Hepatocyte (in vitro differentiated cells): ENCODE measurements at regions not wholly inside any gene's neighbourhood (a gene's known extent, or its start where the extent isn't known, plus 50 kb on each side); places are given as distances from the start of the nearest gene placed in this dataset.

Source experiments
- DNase-seq: peaks from one replicate; pipeline ENCODE4 v3.0.0-alpha.2; 2016; ENCODE audit warnings: low spot score
- H2AFZ ChIP-seq: fragments of 200-600 bp; sonication (generic); 2 replicates; pipeline ENCODE4 v1.6.0; 2016; ENCODE audit warnings: antibody characterized with exemption, mild to moderate bottlenecking
- H3K27ac ChIP-seq: fragments of 200-600 bp; sonication (generic); 2 replicates; pipeline ENCODE4 v1.5.1; 2016; ENCODE audit warnings: mild to moderate bottlenecking
- H3K27me3 ChIP-seq: fragments of 200-600 bp; sonication (generic); 2 replicates; pipeline ENCODE4 v1.6.1; 2016
- H3K36me3 ChIP-seq: fragments of 200-600 bp; sonication (generic); replicated peaks from 2 replicates; pipeline ENCODE4 v1.5.1; 2016; ENCODE audit warnings: low read depth; ENCODE audit not compliant: insufficient read depth
- H3K4me1 ChIP-seq: fragments of 200-600 bp; sonication (generic); 2 replicates; pipeline ENCODE4 v1.5.1; 2016; ENCODE audit warnings: mild to moderate bottlenecking, moderate library complexity; ENCODE audit not compliant: insufficient read depth
- H3K4me2 ChIP-seq: fragments of 200-600 bp; sonication (generic); 2 replicates; pipeline ENCODE4 v1.6.0; 2016
- H3K4me3 ChIP-seq: fragments of 200-600 bp; sonication (generic); 2 replicates; pipeline ENCODE4 v1.5.1; 2016; ENCODE audit warnings: mild to moderate bottlenecking
- H3K79me2 ChIP-seq: fragments of 200-600 bp; sonication (generic); 2 replicates; pipeline ENCODE4 v1.6.0; 2017; ENCODE audit warnings: mild to moderate bottlenecking
- H3K9me2 ChIP-seq: fragments of 200-600 bp; sonication (generic); replicated peaks from 2 replicates; pipeline ENCODE4 v1.6.0; 2017; ENCODE audit warnings: mild to moderate bottlenecking; ENCODE audit not compliant: insufficient read depth
- H3K9me3 ChIP-seq: fragments of 200-600 bp; sonication (generic); 2 replicates; pipeline ENCODE4 v1.5.1; 2016; ENCODE audit warnings: low read depth, mild to moderate bottlenecking
- H4K20me1 ChIP-seq: fragments of 200-600 bp; sonication (generic); 2 replicates; pipeline ENCODE4 v1.6.0; 2016; ENCODE audit warnings: mild to moderate bottlenecking; ENCODE audit not compliant: insufficient read depth, poor library complexity, severe bottlenecking
- CTCF ChIP-seq: fragments of 200-600 bp; sonication (generic); IDR thresholded peaks from 2 replicates; pipeline ENCODE4 v1.5.1; 2016; ENCODE audit warnings: antibody characterized with exemption, mild to moderate bottlenecking; ENCODE audit not compliant: poor library complexity
- EZH2 ChIP-seq: fragments of 200-600 bp; sonication (generic); IDR thresholded peaks from 2 replicates; pipeline ENCODE4 v1.6.1; 2016; ENCODE audit warnings: antibody characterized with exemption, mild to moderate bottlenecking, borderline replicate concordance
- EZH2phosphoT487 ChIP-seq: fragments of 200-600 bp; sonication (generic); IDR thresholded peaks from one replicate; pipeline ENCODE4 v1.6.1; 2018; ENCODE audit warnings: antibody characterized with exemption, mild to moderate bottlenecking, low read depth, moderate library complexity; ENCODE audit not compliant: unreplicated experiment, severe bottlenecking
- WGBS: methylation state at CpG from one replicate; pipeline ENCODE4 v1.1.6; 2016; ENCODE audit warnings: low lambda C conversion rate; ENCODE audit errors: missing lambda C conversion rate; 5-methylcytosine and 5-hydroxymethylcytosine counted together

- Histone ChIP-seq H3K9me2 (no peaks in the 10 kb centered on the region), H3K27me3 (no peaks in the 10 kb centered on the region), H3K9me3 (no peaks in the 10 kb centered on the region), H3K79me2 (no peaks in the 10 kb centered on the region), H3K4me2 (no peak overlapping the region), H3K36me3 (no peaks in the 10 kb centered on the region), H2AFZ (no peak overlapping the region), H3K4me1 (no peaks in the 10 kb centered on the region), H3K27ac (no peak overlapping the region), H4K20me1 (no peaks in the 10 kb centered on the region), H3K4me3 (no peak overlapping the region)
- DNase-seq = no peak
- 63% methylated on average over 7 of the region's 7 CpGs for WGBS
- no peak for TF ChIP-seq EZH2phosphoT487
Measured at GRCh38 chr3:21879184-21879886, 128.3 kb upstream of the ZNF385D start.

- H3K9me3 ChIP-seq = no peaks in the 10 kb centered on the region
- no peak overlapping the region for H3K27ac ChIP-seq
- H3K9me2 ChIP-seq = no peaks in the 10 kb centered on the region
- no peaks in the 10 kb centered on the region for H3K79me2 ChIP-seq
- H3K27me3 ChIP-seq = no peaks in the 10 kb centered on the region
- no peak overlapping the region for H3K4me3 ChIP-seq
- WGBS = 88% methylated on average over 2 of the region's 2 CpGs
- H3K4me1 ChIP-seq = peaks cover 5% of the 10 kb centered on the region
- H2AFZ ChIP-seq = no peak overlapping the region
- no peaks in the 10 kb centered on the region for H4K20me1 ChIP-seq
- no peaks in the 10 kb centered on the region for H3K36me3 ChIP-seq
- H3K4me2 ChIP-seq = no peak overlapping the region
- TF ChIP-seq EZH2phosphoT487 (no peak), EZH2 (no peak), CTCF (no peak)
- DNase-seq = no peak
Measured at GRCh38 chr3:21888656-21889055, 137.6 kb upstream of the ZNF385D start.

DNA sequence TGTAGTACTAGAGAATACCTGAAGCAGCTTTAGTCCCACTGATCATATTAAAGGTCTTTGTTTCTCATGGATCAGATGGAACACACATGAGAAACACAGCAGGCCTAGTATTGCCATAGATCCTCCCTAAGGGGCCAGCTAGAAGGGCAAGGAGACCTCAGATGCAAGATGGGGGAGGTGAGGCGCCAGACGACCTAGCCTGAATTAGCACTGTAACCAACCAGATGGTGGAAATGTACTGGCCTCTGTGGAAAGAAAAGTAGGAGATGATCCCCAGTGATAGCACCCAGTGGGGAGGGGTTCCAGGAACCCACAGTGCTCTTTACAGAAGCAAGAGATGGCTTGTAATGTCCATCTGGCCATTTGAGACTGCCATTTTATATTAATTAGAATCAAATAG is 138.2 kb upstream of the ZNF385D start:
- Histone ChIP-seq H4K20me1 (no peaks in the 10 kb centered on the region), H3K27me3 (no peaks in the 10 kb centered on the region), H3K27ac (no peak overlapping the region), H3K9me2 (no peaks in the 10 kb centered on the region), H3K79me2 (no peaks in the 10 kb centered on the region), H3K36me3 (no peaks in the 10 kb centered on the region), H3K4me2 (no peak overlapping the region), H3K9me3 (no peaks in the 10 kb centered on the region), H2AFZ (no peak overlapping the region), H3K4me1 (peaks cover 5% of the 10 kb centered on the region), H3K4me3 (no peak overlapping the region)
- TF ChIP-seq CTCF (no peak), EZH2phosphoT487 (no peak), EZH2 (no peak)
- no peak for DNase-seq
- WGBS = 85% methylated on average over 2 of the region's 2 CpGs

GRCh38 chr3:21892104-21892503 is 141.1 kb upstream of the ZNF385D start:
- WGBS = 91% methylated on average over 2 of the region's 2 CpGs
- no peaks in the 10 kb centered on the region for H3K79me2 ChIP-seq

More at GRCh38 chr3:21892104-21892503, 141.1 kb upstream of the ZNF385D start:
- no peak for TF ChIP-seq CTCF
- TF ChIP-seq EZH2 = no peak
- no peak for TF ChIP-seq EZH2phosphoT487
- Histone ChIP-seq H3K9me3 (no peaks in the 10 kb centered on the region), H3K4me3 (no peak overlapping the region), H3K27me3 (no peaks in the 10 kb centered on the region), H3K9me2 (no peaks in the 10 kb centered on the region), H4K20me1 (no peaks in the 10 kb centered on the region), H3K4me2 (no peak overlapping the region), H3K4me1 (peaks cover 5% of the 10 kb centered on the region), H3K27ac (no peak overlapping the region), H3K36me3 (no peaks in the 10 kb centered on the region), H2AFZ (no peak overlapping the region)
- no peak for DNase-seq
